DND-41 (cell line): ENCODE measurements at regions not wholly inside any gene's neighbourhood (a gene's known extent, or its start where the extent isn't known, plus 50 kb on each side); places are given as distances from the start of the nearest gene placed in this dataset.

ENCODE experiments used
- EZH2 ChIP-seq: IDR thresholded peaks from 3 replicates; pipeline ENCODE4 v1.6.1; 2012; ENCODE audit warnings: borderline replicate concordance, low read depth, mild to moderate bottlenecking, moderate library complexity, low read length, inconsistent platforms; ENCODE audit not compliant: severe bottlenecking
- TF ChIP-seq, protein P1 (sequence below): IDR thresholded peaks from 2 replicates; pipeline ENCODE4 v1.5.1; 2012; ENCODE audit warnings: borderline replicate concordance, low read length, moderate library complexity, mild to moderate bottlenecking; ENCODE audit not compliant: poor library complexity, severe bottlenecking; ENCODE audit errors: extremely low read depth

DNA sequence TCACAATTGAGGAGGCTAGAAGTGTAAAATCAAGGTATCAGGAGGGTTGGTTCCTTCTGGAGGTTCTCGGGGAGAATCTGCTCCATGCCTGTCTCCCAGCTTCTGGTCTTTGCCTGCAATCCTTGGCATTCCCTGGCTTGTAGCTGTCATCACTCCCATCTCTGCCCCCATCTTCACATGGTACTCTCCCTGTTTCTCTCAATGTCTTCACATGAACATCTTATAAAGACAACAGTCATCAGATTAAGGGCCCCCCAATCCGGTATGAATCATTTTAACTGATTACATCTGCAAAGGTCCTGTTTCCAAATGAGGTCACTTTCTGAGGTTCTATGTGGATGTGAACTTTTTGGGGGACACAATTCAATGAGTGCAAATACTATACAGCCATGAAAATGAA, 113.0 kb upstream of the GALNT15 start:
- TF ChIP-seq, protein P1, sequence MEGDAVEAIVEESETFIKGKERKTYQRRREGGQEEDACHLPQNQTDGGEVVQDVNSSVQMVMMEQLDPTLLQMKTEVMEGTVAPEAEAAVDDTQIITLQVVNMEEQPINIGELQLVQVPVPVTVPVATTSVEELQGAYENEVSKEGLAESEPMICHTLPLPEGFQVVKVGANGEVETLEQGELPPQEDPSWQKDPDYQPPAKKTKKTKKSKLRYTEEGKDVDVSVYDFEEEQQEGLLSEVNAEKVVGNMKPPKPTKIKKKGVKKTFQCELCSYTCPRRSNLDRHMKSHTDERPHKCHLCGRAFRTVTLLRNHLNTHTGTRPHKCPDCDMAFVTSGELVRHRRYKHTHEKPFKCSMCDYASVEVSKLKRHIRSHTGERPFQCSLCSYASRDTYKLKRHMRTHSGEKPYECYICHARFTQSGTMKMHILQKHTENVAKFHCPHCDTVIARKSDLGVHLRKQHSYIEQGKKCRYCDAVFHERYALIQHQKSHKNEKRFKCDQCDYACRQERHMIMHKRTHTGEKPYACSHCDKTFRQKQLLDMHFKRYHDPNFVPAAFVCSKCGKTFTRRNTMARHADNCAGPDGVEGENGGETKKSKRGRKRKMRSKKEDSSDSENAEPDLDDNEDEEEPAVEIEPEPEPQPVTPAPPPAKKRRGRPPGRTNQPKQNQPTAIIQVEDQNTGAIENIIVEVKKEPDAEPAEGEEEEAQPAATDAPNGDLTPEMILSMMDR, result no peak
- no peak for TF ChIP-seq EZH2
